RWPE2 (cell line): ENCODE measurements at regions not wholly inside any gene's neighbourhood (a gene's known extent, or its start where the extent isn't known, plus 50 kb on each side); places are given as distances from the start of the nearest gene placed in this dataset.

ENCODE experiments used
- ATAC-seq: fragments of 200-7000 bp; cut with Tn5 transposase; 3 replicates; pipeline ENCODE4 v1.9.1; 2021; ENCODE audit warnings: low read depth
- DNase-seq: peaks from one replicate; pipeline ENCODE4 v3.0.0-alpha.2; 2020; ENCODE audit warnings: low spot score
- H3K27ac ChIP-seq: fragments of 450-650 bp; 2 replicates; pipeline ENCODE4 v1.5.1; 2017; ENCODE audit warnings: mild to moderate bottlenecking; ENCODE audit not compliant: poor library complexity, severe bottlenecking
- H3K27me3 ChIP-seq: fragments of 250-450 bp; sonication (Bioruptor Pico); 2 replicates; pipeline ENCODE4 v1.5.1; 2021; ENCODE audit warnings: mild to moderate bottlenecking, moderate library complexity; ENCODE audit not compliant: insufficient read depth, poor library complexity, severe bottlenecking
- H3K36me3 ChIP-seq: fragments of 250-450 bp; sonication (Bioruptor Pico); 2 replicates; pipeline ENCODE4 v1.5.1; 2020; ENCODE audit warnings: low read depth, mild to moderate bottlenecking, moderate library complexity
- H3K4me1 ChIP-seq: fragments of 250-450 bp; sonication (Bioruptor Pico); 2 replicates; pipeline ENCODE4 v1.5.1; 2021; ENCODE audit warnings: mild to moderate bottlenecking, moderate library complexity; ENCODE audit not compliant: insufficient read depth, poor library complexity, severe bottlenecking
- H3K4me3 ChIP-seq: fragments of 250-450 bp; sonication (Bioruptor Pico); 2 replicates; pipeline ENCODE4 v1.5.1; 2021; ENCODE audit warnings: mild to moderate bottlenecking, moderate library complexity; ENCODE audit not compliant: severe bottlenecking
- H3K9me3 ChIP-seq: fragments of 250-450 bp; sonication (Bioruptor Pico); 2 replicates; pipeline ENCODE4 v1.5.1; 2021; ENCODE audit warnings: mild to moderate bottlenecking, moderate library complexity; ENCODE audit not compliant: severe bottlenecking
- CTCF ChIP-seq: fragments of 450-650 bp; IDR thresholded peaks from one replicate; pipeline ENCODE4 v1.5.1; 2017; ENCODE audit warnings: mild to moderate bottlenecking, moderate library complexity; ENCODE audit not compliant: poor library complexity, severe bottlenecking

- DNase-seq (no peak), ATAC-seq (no peak)
- Histone ChIP-seq H3K9me3 (no peaks in the 10 kb centered on the region), H3K36me3 (no peaks in the 10 kb centered on the region), H3K27me3 (no peaks in the 10 kb centered on the region), H3K27ac (no peak overlapping the region), H3K4me3 (no peak overlapping the region), H3K4me1 (no peaks in the 10 kb centered on the region)
- no peak for TF ChIP-seq CTCF
These were observed 382.9 kb downstream of the KCTD12 start for GRCh38 chr13:76503291-76503690.

- TF ChIP-seq CTCF = no peak
- ATAC-seq = no peak
These were observed 385.3 kb downstream of the KCTD12 start for GRCh38 chr13:76500894-76501293.

GRCh38 chr13:76499891-76500290 is 386.3 kb downstream of the KCTD12 start:
- ATAC-seq = no peak
- Histone ChIP-seq H3K4me1 (no peaks in the 10 kb centered on the region), H3K27me3 (no peaks in the 10 kb centered on the region), H3K9me3 (no peaks in the 10 kb centered on the region), H3K27ac (no peak overlapping the region), H3K36me3 (no peaks in the 10 kb centered on the region), H3K4me3 (no peak overlapping the region)
- TF ChIP-seq CTCF = no peak
- DNase-seq = no peak

More at GRCh38 chr13:76500894-76501293, 385.3 kb downstream of the KCTD12 start:
- Histone ChIP-seq H3K36me3 (no peaks in the 10 kb centered on the region), H3K4me1 (no peaks in the 10 kb centered on the region), H3K9me3 (no peaks in the 10 kb centered on the region), H3K4me3 (no peak overlapping the region), H3K27me3 (no peaks in the 10 kb centered on the region), H3K27ac (no peak overlapping the region)
- no peak for DNase-seq

GRCh38 chr13:76489274-76489673 is 396.9 kb downstream of the KCTD12 start:
- DNase-seq (no peak), ATAC-seq (no peak)
- TF ChIP-seq CTCF = no peak
- Histone ChIP-seq H3K36me3 (no peaks in the 10 kb centered on the region), H3K27ac (no peak overlapping the region), H3K4me3 (no peak overlapping the region), H3K27me3 (no peaks in the 10 kb centered on the region), H3K9me3 (no peaks in the 10 kb centered on the region), H3K4me1 (no peaks in the 10 kb centered on the region)

- no peak for DNase-seq
These were observed 404.5 kb downstream of the KCTD12 start for GRCh38 chr13:76481738-76482137.

More at GRCh38 chr13:76481738-76482137, 404.5 kb downstream of the KCTD12 start:
- H3K4me3 ChIP-seq = no peak overlapping the region
- H3K27me3 ChIP-seq = no peaks in the 10 kb centered on the region
- no peak for TF ChIP-seq CTCF
- H3K4me1 ChIP-seq = no peaks in the 10 kb centered on the region
- H3K9me3 ChIP-seq = no peaks in the 10 kb centered on the region
- no peaks in the 10 kb centered on the region for H3K36me3 ChIP-seq
- ATAC-seq = no peak
- H3K27ac ChIP-seq = no peak overlapping the region
